Natural killer cell (primary cell): ENCODE measurements at regions not wholly inside any gene's neighbourhood (a gene's known extent, or its start where the extent isn't known, plus 50 kb on each side); places are given as distances from the start of the nearest gene placed in this dataset.

Experiments used
- ATAC-seq, 3 donors: fragments of 150-1000 bp in 2 of 3; fragments of 200-7000 bp in 1 of 3; cut with Tn5 transposase; 1 replicate in 1 of 3; 2 replicates in 2 of 3; pipeline ENCODE4 v1.10.0; 2021; ENCODE audit warnings: mild to moderate bottlenecking in 2 of 3, moderate library complexity in 2 of 3
- DNase-seq, 2 donors: peaks; one replicate each; pipeline versions ENCODE4 v3.0.0 to v3.0.0-alpha.2; 2013 to 2021; ENCODE audit warnings: mixed read lengths in 1 of 2
- H3K27ac ChIP-seq: one replicate; pipeline ENCODE4 v1.5.1; 2013; ENCODE audit warnings: mild to moderate bottlenecking, low read length
- H3K27me3 ChIP-seq: one replicate; pipeline ENCODE4 v1.6.1; 2013; ENCODE audit warnings: low read length; ENCODE audit not compliant: control insufficient read depth, insufficient read depth
- H3K36me3 ChIP-seq: one replicate; pipeline ENCODE4 v1.6.1; 2013; ENCODE audit warnings: low read length; ENCODE audit not compliant: control insufficient read depth, insufficient read depth
- H3K4me1 ChIP-seq: one replicate; pipeline ENCODE4 v1.6.1; 2013; ENCODE audit warnings: low read length; ENCODE audit not compliant: control insufficient read depth, insufficient read depth
- H3K4me3 ChIP-seq: one replicate; pipeline ENCODE4 v1.5.1; 2013; ENCODE audit warnings: low read length
- H3K9me3 ChIP-seq: one replicate; pipeline ENCODE4 v1.6.1; 2013; ENCODE audit warnings: low read length; ENCODE audit not compliant: control insufficient read depth, insufficient read depth
- H3K27ac Mint-ChIP-seq, 2 donors: one replicate each; pipeline ENCODE4 v1.8.0; 2022; ENCODE audit warnings: mild to moderate bottlenecking in 2 of 2, mixed read lengths in 2 of 2, moderate library complexity in 1 of 2
- H3K27me3 Mint-ChIP-seq, 2 donors: one replicate each; pipeline ENCODE4 v1.8.0; 2022; ENCODE audit warnings: low read depth in 2 of 2, mixed read lengths in 2 of 2
- H3K36me3 Mint-ChIP-seq: one replicate; pipeline ENCODE4 v1.8.0; 2022; ENCODE audit warnings: mixed read lengths
- H3K4me1 Mint-ChIP-seq, 2 donors: one replicate each; pipeline ENCODE4 v1.8.0; 2022; ENCODE audit warnings: mixed read lengths in 2 of 2
- H3K4me3 Mint-ChIP-seq: one replicate; pipeline ENCODE4 v1.8.0; 2022; ENCODE audit warnings: mild to moderate bottlenecking, moderate library complexity, mixed read lengths
- H3K9me3 Mint-ChIP-seq, 2 donors: one replicate each; pipeline ENCODE4 v1.8.0; 2022; ENCODE audit warnings: mixed read lengths in 2 of 2
- CTCF ChIP-seq: fragments of 200-600 bp; IDR thresholded peaks from one replicate; pipeline ENCODE4 v1.8.0; 2022; ENCODE audit warnings: antibody characterized with exemption
- WGBS: methylation state at CpG from one replicate; pipeline ENCODE4 v1.1.7; 2013; ENCODE audit warnings: missing lambda C conversion rate; ENCODE audit not compliant: insufficient coverage; 5-methylcytosine and 5-hydroxymethylcytosine counted together
- intact Hi-C: fragments of 100-400 bp; cut with micrococcal nuclease; formaldehyde crosslinking; loops from one replicate; pipeline ENCODE4 v1.14.2; 2022

DNA sequence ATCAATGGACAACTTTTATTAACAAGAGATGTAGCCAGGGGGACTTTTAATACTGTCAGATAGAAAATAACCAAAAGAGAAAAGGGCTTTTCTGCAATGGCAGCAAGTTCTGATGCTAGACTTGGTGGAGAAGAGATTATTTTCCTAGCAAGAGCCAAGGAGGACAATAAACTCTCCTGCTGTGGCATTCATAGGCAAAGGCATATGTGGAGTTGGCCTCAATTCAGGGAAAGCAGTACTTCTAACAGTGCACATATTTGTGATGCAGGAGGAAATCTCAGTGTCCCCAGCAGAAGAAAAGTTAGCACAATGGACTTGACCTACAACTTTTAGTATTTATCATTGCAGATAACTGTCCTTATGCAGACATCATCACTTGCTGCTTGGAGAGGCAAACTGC, 75.1 kb upstream of the GRIK1 start:
- Mint-ChIP-seq H3K4me1 (no peaks in the 10 kb centered on the region), H3K9me3 (peaks cover 9 to 14% of the 10 kb centered on the region in 2 donors), H3K36me3 (no peaks in the 10 kb centered on the region), H3K27me3 (no peaks in the 10 kb centered on the region), H3K4me3 (no peak overlapping the region), H3K27ac (no peak overlapping the region)
- DNase-seq, result no peak
- Histone ChIP-seq H3K27ac (no peak overlapping the region), H3K27me3 (no peaks in the 10 kb centered on the region), H3K4me1 (no peaks in the 10 kb centered on the region), H3K9me3 (no peaks in the 10 kb centered on the region), H3K36me3 (no peaks in the 10 kb centered on the region), H3K4me3 (no peak overlapping the region)
- no peak for TF ChIP-seq CTCF
- no peak for ATAC-seq
- intact Hi-C loops, result no loop called here

DNA sequence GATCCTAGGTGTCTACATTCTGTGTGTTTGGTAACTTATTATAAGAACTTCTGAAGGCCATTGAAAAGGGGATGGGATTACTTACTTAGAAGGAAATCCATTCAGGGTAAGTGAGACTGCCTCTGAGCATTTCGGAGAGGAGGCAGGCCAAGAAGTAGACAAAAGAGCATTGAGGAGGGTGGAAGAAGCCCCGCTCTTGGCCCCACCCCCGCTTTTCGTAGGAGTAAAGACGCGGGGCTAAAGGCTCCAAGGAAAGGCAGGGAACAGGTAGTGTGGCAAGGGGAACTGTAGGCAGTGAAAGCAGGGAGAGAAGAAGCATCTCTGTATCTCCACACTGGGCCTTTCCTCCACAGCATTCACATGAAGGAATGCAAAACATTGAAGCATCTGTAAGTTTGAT, 51.8 kb upstream of the GRIK1 start:
- H3K4me3 ChIP-seq, result no peak overlapping the region
- Mint-ChIP-seq H3K4me3 (no peak overlapping the region), H3K27me3 (no peaks in the 10 kb centered on the region), H3K9me3 (peaks cover 20 to 22% of the 10 kb centered on the region in 2 donors), H3K27ac (no peak overlapping the region), H3K36me3 (peaks cover 3% of the 10 kb centered on the region), H3K4me1 (no peaks in the 10 kb centered on the region)
- no peaks in the 10 kb centered on the region for H3K27me3 ChIP-seq
- 86% methylated on average over 6 of the region's 6 CpGs for WGBS
- ATAC-seq (no peak), DNase-seq (no peak)
- H3K27ac ChIP-seq, result no peak overlapping the region
- intact Hi-C loops, result no loop called here
- no peak for TF ChIP-seq CTCF
- no peaks in the 10 kb centered on the region for H3K4me1 ChIP-seq
- H3K36me3 ChIP-seq, result no peaks in the 10 kb centered on the region
- H3K9me3 ChIP-seq, result peaks cover 6% of the 10 kb centered on the region

DNA sequence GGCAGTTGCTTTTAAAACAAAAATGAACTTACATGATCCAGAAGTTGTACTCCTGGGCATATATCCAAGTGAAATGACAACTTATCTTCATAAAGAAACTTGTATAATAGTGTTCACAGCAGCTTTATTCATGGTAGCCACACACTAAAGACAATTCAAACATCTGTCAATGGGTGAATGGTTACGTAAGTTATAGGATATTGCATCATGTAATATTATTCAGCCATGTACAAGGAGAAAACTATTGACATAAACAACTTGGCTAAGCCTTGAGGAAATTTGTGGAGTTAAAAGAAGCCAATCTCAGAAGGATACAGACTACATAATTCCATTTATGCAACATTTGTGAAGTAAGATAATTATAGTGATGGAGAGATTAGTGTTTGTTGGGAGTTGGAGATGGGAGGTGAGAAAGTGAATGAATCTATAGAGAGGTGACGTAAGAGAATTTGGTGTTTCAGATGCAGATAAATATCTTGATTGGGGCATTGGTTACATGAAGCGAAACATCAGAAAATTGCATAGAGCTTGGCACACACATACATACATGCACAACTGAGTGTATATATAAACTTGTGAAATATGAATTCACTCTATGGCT, 49.9 kb upstream of the GRIK1 start:
- Mint-ChIP-seq H3K27me3 (no peaks in the 10 kb centered on the region), H3K4me1 (no peaks in the 10 kb centered on the region), H3K27ac (no peak overlapping the region), H3K4me3 (no peak overlapping the region), H3K9me3 (peaks cover 16 to 18% of the 10 kb centered on the region in 2 donors), H3K36me3 (peaks cover 7% of the 10 kb centered on the region)
- ATAC-seq (no peak), DNase-seq (no peak)
- Histone ChIP-seq H3K9me3 (peaks cover 11% of the 10 kb centered on the region), H3K4me1 (no peaks in the 10 kb centered on the region), H3K36me3 (no peaks in the 10 kb centered on the region), H3K4me3 (no peak overlapping the region), H3K27ac (no peak overlapping the region), H3K27me3 (no peaks in the 10 kb centered on the region)
- no peak for TF ChIP-seq CTCF
- intact Hi-C loops, result no loop called here
- 89% methylated on average over 1 of the region's 3 CpGs for WGBS
